DND-41 (cell line): ENCODE measurements at regions not wholly inside any gene's neighbourhood (a gene's known extent, or its start where the extent isn't known, plus 50 kb on each side); places are given as distances from the start of the nearest gene placed in this dataset.

Source experiments
- ATAC-seq: fragments of 200-7000 bp; cut with Tn5 transposase; 3 replicates; pipeline ENCODE4 v1.9.1; 2021; ENCODE audit warnings: low read depth; ENCODE audit not compliant: insufficient read depth
- DNase-seq: peaks from one replicate; pipeline ENCODE4 v3.0.0-alpha.2; 2020
- H2AFZ ChIP-seq: 2 replicates; pipeline ENCODE4 v1.6.0; 2012; ENCODE audit warnings: low read depth, low read length
- H3K27ac ChIP-seq: 2 replicates; pipeline ENCODE4 v1.5.1; 2012; ENCODE audit warnings: low read length, inconsistent platforms
- H3K27me3 ChIP-seq: fragments of 200-600 bp; sonication (generic); 2 replicates; pipeline ENCODE4 v1.6.0; 2012; ENCODE audit warnings: low read length, mild to moderate bottlenecking, inconsistent platforms; ENCODE audit not compliant: insufficient read depth, poor library complexity
- H3K36me3 ChIP-seq: 2 replicates; pipeline ENCODE4 v1.5.1; 2012; ENCODE audit warnings: low read length, inconsistent platforms; ENCODE audit not compliant: insufficient read depth
- H3K4me1 ChIP-seq: 2 replicates; pipeline ENCODE4 v1.5.1; 2012; ENCODE audit warnings: mild to moderate bottlenecking, low read length; ENCODE audit not compliant: insufficient read depth
- H3K4me2 ChIP-seq: 2 replicates; pipeline ENCODE4 v1.6.0; 2012; ENCODE audit warnings: mild to moderate bottlenecking, moderate library complexity, low read length, inconsistent platforms; ENCODE audit not compliant: insufficient read depth
- H3K4me3 ChIP-seq, 2 experiments: fragments of 200-600 bp in 1 of 2; shearing (Covaris generic) in 1 of 2; 2 replicates each; pipeline ENCODE4 v1.5.1; 2012 to 2016; ENCODE audit warnings: inconsistent platforms in 2 of 2, low read length in 2 of 2, mild to moderate bottlenecking in 2 of 2, low read depth in 1 of 2, moderate library complexity in 1 of 2
- H3K79me2 ChIP-seq: 2 replicates; pipeline ENCODE4 v1.6.0; 2012; ENCODE audit warnings: low read length, inconsistent platforms; ENCODE audit not compliant: insufficient read depth
- H3K9ac ChIP-seq: 2 replicates; pipeline ENCODE4 v1.6.0; 2012; ENCODE audit warnings: low read depth, mild to moderate bottlenecking, inconsistent platforms, low read length, moderate library complexity
- H3K9me3 ChIP-seq: 2 replicates; pipeline ENCODE4 v1.5.1; 2012; ENCODE audit warnings: low read length, moderate library complexity, mild to moderate bottlenecking, inconsistent platforms; ENCODE audit not compliant: insufficient read depth, severe bottlenecking
- H4K20me1 ChIP-seq: 2 replicates; pipeline ENCODE4 v1.6.0; 2012; ENCODE audit warnings: low read length; ENCODE audit not compliant: insufficient read depth
- CTCF ChIP-seq: IDR thresholded peaks from 2 replicates; pipeline ENCODE4 v1.5.1; 2012; ENCODE audit warnings: borderline replicate concordance, low read length, moderate library complexity, mild to moderate bottlenecking; ENCODE audit not compliant: poor library complexity, severe bottlenecking; ENCODE audit errors: extremely low read depth
- EZH2 ChIP-seq: IDR thresholded peaks from 3 replicates; pipeline ENCODE4 v1.6.1; 2012; ENCODE audit warnings: borderline replicate concordance, low read depth, mild to moderate bottlenecking, moderate library complexity, low read length, inconsistent platforms; ENCODE audit not compliant: severe bottlenecking

DNA sequence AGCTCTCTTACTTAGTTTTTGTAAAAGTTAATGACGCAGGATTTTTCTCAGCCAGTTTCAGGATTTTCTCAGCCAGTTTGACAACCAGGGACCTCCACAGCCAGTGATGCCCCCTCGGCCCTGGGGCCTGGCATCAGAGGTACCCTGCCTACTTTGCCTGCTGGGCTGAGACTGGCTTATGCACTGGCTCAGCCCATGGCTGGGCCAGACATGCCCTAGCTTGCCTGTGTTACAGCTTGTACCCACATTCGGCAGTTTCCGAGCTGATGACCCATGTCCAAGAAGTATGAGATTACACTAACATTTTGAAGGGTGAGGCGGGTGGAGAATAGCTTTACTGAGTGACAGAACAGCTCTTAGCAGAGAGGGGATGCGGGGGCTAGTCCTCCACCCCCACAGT, 406.1 kb upstream of the HSF2 start:
- Histone ChIP-seq H3K27me3 (no peaks in the 10 kb centered on the region), H2AFZ (no peak overlapping the region), H3K4me1 (peaks cover 4% of the 10 kb centered on the region), H3K36me3 (no peaks in the 10 kb centered on the region), H3K9ac (no peak overlapping the region), H3K79me2 (no peaks in the 10 kb centered on the region), H3K4me2 (no peak overlapping the region), H3K27ac (no peak overlapping the region), H4K20me1 (no peaks in the 10 kb centered on the region), H3K9me3 (peaks cover 12% of the 10 kb centered on the region), H3K4me3 (no peak overlapping the region)
- ATAC-seq (no peak), DNase-seq (no peak)
- TF ChIP-seq CTCF: no peak
- TF ChIP-seq EZH2: no peak

DNA sequence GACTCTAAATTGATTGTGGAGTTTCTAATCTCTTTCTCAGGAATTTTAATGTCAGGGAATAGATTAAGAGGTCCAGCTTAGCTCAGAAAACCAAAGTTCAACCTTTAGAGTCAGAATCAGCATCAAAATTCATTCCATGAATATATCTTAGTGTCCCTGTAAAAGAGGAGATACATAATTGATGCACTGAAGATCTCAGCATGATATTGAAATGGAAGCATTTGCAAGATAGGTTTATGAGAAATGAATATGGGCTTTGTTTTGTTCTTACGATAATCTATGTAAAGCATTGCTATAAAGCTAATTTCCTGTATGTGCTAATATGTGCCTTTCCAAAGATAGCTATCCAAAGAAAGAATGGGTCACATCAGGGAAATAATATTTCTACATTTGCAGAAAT, 404.5 kb upstream of the HSF2 start:
- H2AFZ ChIP-seq: no peak overlapping the region
- no peaks in the 10 kb centered on the region for H3K36me3 ChIP-seq
- H3K9me3 ChIP-seq: peaks cover 12% of the 10 kb centered on the region
- no peaks in the 10 kb centered on the region for H4K20me1 ChIP-seq
- ATAC-seq: no peak
- H3K4me3 ChIP-seq: no peak overlapping the region
- peaks cover 4% of the 10 kb centered on the region for H3K4me1 ChIP-seq
- H3K4me2 ChIP-seq: no peak overlapping the region
- H3K27me3 ChIP-seq: no peaks in the 10 kb centered on the region
- DNase-seq: no peak
- no peak for TF ChIP-seq EZH2
- no peak for TF ChIP-seq CTCF
- no peak overlapping the region for H3K9ac ChIP-seq
- H3K79me2 ChIP-seq: no peaks in the 10 kb centered on the region
- H3K27ac ChIP-seq: no peak overlapping the region

DNA sequence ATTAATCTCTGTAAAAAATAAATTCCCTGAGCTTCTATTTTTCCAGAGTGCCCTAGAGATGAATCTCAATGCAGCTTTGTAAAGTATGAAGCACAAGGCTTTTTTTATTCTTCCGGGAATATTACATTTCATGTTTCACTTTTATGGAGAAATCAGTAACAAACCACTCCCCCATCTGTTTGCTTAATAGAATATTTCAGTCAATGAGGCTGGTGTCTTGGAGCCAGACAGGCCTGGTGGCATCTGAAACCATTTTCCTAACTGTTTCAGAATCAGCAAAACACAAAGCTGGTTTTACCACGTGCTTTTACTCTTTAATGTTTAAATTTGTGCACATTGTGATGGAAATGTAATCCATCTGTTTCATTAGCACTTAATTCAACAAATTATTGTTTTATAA, 400.8 kb upstream of the HSF2 start:
- Histone ChIP-seq H3K36me3 (no peaks in the 10 kb centered on the region), H3K79me2 (no peaks in the 10 kb centered on the region), H3K4me1 (peaks cover 11% of the 10 kb centered on the region), H3K9ac (no peak overlapping the region), H2AFZ (no peak overlapping the region), H4K20me1 (no peaks in the 10 kb centered on the region), H3K4me2 (no peak overlapping the region), H3K27me3 (no peaks in the 10 kb centered on the region), H3K27ac (no peak overlapping the region), H3K9me3 (peaks cover 6% of the 10 kb centered on the region), H3K4me3 (no peak overlapping the region)
- TF ChIP-seq CTCF: no peak
- TF ChIP-seq EZH2: no peak
- ATAC-seq (no peak), DNase-seq (no peak)
